ENCODE measurements at regions not wholly inside any gene's neighbourhood (a gene's known extent, or its start where the extent isn't known, plus 50 kb on each side); places are given as distances from the start of the nearest gene placed in this dataset.

DNA sequence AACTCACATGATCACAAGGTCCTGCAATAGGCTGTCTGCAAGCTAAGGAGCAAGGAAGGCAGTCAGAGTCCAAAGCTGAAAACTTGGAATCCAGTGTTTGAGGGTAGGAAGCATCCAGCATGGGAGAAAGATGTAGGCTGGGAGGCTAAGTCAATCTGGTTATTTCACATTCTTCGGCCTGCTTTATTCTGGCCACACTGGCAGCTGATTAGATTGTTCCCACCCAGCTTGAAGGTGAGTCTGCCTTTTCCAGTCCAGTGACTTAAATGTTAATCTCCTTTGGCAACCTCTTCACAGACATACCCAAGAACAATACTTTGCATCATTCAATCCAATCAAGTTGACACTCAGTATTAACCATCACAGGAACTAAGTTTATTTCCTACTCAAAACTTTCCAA is 453.4 kb downstream of the TLE4 start:
- TF ChIP-seq, protein P1, sequence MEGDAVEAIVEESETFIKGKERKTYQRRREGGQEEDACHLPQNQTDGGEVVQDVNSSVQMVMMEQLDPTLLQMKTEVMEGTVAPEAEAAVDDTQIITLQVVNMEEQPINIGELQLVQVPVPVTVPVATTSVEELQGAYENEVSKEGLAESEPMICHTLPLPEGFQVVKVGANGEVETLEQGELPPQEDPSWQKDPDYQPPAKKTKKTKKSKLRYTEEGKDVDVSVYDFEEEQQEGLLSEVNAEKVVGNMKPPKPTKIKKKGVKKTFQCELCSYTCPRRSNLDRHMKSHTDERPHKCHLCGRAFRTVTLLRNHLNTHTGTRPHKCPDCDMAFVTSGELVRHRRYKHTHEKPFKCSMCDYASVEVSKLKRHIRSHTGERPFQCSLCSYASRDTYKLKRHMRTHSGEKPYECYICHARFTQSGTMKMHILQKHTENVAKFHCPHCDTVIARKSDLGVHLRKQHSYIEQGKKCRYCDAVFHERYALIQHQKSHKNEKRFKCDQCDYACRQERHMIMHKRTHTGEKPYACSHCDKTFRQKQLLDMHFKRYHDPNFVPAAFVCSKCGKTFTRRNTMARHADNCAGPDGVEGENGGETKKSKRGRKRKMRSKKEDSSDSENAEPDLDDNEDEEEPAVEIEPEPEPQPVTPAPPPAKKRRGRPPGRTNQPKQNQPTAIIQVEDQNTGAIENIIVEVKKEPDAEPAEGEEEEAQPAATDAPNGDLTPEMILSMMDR (conservative IDR thresholded peaks at IDR 0.05), result no peak
- no peak for TF ChIP-seq EZH2 (IDR thresholded peaks at IDR 0.05; ENCODE audit: low read depth)
